ENCODE measurements at regions not wholly inside any gene's neighbourhood (a gene's known extent, or its start where the extent isn't known, plus 50 kb on each side); places are given as distances from the start of the nearest gene placed in this dataset.

GRCh38 chrX:141989134-141989533, 85.4 kb downstream of the MAGEC1 start:
- H3K27ac ChIP-seq (ENCODE audit: low read length), result peak overlapping the region; percentile 74

GRCh38 chrX:141982296-141982695, 78.6 kb downstream of the MAGEC1 start:
- H3K4me1 ChIP-seq (ENCODE audit: control insufficient read depth, insufficient read depth, low read length), result no peaks in the 10 kb centered on the region
- TF ChIP-seq, protein P1, sequence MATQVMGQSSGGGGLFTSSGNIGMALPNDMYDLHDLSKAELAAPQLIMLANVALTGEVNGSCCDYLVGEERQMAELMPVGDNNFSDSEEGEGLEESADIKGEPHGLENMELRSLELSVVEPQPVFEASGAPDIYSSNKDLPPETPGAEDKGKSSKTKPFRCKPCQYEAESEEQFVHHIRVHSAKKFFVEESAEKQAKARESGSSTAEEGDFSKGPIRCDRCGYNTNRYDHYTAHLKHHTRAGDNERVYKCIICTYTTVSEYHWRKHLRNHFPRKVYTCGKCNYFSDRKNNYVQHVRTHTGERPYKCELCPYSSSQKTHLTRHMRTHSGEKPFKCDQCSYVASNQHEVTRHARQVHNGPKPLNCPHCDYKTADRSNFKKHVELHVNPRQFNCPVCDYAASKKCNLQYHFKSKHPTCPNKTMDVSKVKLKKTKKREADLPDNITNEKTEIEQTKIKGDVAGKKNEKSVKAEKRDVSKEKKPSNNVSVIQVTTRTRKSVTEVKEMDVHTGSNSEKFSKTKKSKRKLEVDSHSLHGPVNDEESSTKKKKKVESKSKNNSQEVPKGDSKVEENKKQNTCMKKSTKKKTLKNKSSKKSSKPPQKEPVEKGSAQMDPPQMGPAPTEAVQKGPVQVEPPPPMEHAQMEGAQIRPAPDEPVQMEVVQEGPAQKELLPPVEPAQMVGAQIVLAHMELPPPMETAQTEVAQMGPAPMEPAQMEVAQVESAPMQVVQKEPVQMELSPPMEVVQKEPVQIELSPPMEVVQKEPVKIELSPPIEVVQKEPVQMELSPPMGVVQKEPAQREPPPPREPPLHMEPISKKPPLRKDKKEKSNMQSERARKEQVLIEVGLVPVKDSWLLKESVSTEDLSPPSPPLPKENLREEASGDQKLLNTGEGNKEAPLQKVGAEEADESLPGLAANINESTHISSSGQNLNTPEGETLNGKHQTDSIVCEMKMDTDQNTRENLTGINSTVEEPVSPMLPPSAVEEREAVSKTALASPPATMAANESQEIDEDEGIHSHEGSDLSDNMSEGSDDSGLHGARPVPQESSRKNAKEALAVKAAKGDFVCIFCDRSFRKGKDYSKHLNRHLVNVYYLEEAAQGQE (IDR thresholded peaks at IDR 0.05; ENCODE audit: insufficient read depth in 1 of 2, low read depth in 2 of 2, low read length in 1 of 2), result no peak
- TF ChIP-seq SIN3A (IDR thresholded peaks at IDR 0.05; ENCODE audit: borderline replicate concordance, insufficient read depth, low read depth, low read length) (no peak), TCF7L2 (IDR thresholded peaks at IDR 0.05; ENCODE audit: low read depth, low read length) (no peak), POLR2AphosphoS5 (IDR thresholded peaks at IDR 0.05; ENCODE audit: low read depth, low read length) (no peak)
- TF ChIP-seq, protein P2, sequence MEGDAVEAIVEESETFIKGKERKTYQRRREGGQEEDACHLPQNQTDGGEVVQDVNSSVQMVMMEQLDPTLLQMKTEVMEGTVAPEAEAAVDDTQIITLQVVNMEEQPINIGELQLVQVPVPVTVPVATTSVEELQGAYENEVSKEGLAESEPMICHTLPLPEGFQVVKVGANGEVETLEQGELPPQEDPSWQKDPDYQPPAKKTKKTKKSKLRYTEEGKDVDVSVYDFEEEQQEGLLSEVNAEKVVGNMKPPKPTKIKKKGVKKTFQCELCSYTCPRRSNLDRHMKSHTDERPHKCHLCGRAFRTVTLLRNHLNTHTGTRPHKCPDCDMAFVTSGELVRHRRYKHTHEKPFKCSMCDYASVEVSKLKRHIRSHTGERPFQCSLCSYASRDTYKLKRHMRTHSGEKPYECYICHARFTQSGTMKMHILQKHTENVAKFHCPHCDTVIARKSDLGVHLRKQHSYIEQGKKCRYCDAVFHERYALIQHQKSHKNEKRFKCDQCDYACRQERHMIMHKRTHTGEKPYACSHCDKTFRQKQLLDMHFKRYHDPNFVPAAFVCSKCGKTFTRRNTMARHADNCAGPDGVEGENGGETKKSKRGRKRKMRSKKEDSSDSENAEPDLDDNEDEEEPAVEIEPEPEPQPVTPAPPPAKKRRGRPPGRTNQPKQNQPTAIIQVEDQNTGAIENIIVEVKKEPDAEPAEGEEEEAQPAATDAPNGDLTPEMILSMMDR (IDR thresholded peaks at IDR 0.05), result no peak
- in situ Hi-C loops (cut with HindIII; ENCODE audit: low pct_unique_long_range_greater_than_20kb, low sequenced_read_pairs), result no loop called here

More at GRCh38 chrX:141989134-141989533, 85.4 kb downstream of the MAGEC1 start:
- Histone ChIP-seq H3K4me1 (ENCODE audit: control insufficient read depth, insufficient read depth, low read length) (0 out of 2 replicates have a peak, but pooled peaks cover 6% of the 10 kb centered on the region), H3K27me3 (ENCODE audit: control insufficient read depth, insufficient read depth, low read length) (no peaks in the 10 kb centered on the region), H3K9me3 (ENCODE audit: control insufficient read depth, insufficient read depth, low read depth, low read length) (no peaks in the 10 kb centered on the region), H3K4me3 (ENCODE audit: low read depth in 2 of 2, low read length in 2 of 2) (peak overlapping the region in 1 of 2 experiments; percentile 20; a peak in 1 of 4 replicates), H3K36me3 (ENCODE audit: control insufficient read depth, insufficient read depth, low read length) (no peaks in the 10 kb centered on the region)
- in situ Hi-C loops (cut with HindIII; ENCODE audit: low pct_unique_long_range_greater_than_20kb, low sequenced_read_pairs) (no loop called here), intact Hi-C loops (cut with micrococcal nuclease; ENCODE audit: unreplicated experiment) (no loop called here)
- BruUV-seq (replicated peaks), result no TSS peak
- ChIA-PET CTCF (no interaction called here), POLR2A (no interaction called here)
- DNase-seq (ENCODE audit: low read depth, low spot score) (no peak), ATAC-seq (peak; percentile 86)
- TF ChIP-seq POLR2AphosphoS5 (IDR thresholded peaks at IDR 0.05; ENCODE audit: low read depth, low read length), result peak; percentile 55; the same call in 1 of the 2 replicates
- peak; percentile 51; the same call in 1 of the 2 replicates for TF ChIP-seq TCF7L2 (IDR thresholded peaks at IDR 0.05; ENCODE audit: low read depth, low read length)
- no peak for TF ChIP-seq SIN3A (IDR thresholded peaks at IDR 0.05; ENCODE audit: borderline replicate concordance, insufficient read depth, low read depth, low read length)
- TF ChIP-seq, protein P1 (IDR thresholded peaks at IDR 0.05; ENCODE audit: insufficient read depth in 1 of 2, low read depth in 2 of 2, low read length in 1 of 2), result no peak
- TF ChIP-seq, protein P2 (IDR thresholded peaks at IDR 0.05), result no peak

More at GRCh38 chrX:141982296-141982695, 78.6 kb downstream of the MAGEC1 start:
- Histone ChIP-seq H3K27ac (ENCODE audit: low read length) (no peak overlapping the region; the same call in 1 of the 2 replicates), H3K4me3 (ENCODE audit: low read depth in 2 of 2, low read length in 2 of 2) (no peak overlapping the region), H3K36me3 (ENCODE audit: control insufficient read depth, insufficient read depth, low read length) (no peaks in the 10 kb centered on the region), H3K9me3 (ENCODE audit: control insufficient read depth, insufficient read depth, low read depth, low read length) (no peaks in the 10 kb centered on the region), H3K27me3 (ENCODE audit: control insufficient read depth, insufficient read depth, low read length) (no peaks in the 10 kb centered on the region)
- intact Hi-C loops (cut with micrococcal nuclease; ENCODE audit: unreplicated experiment), result no loop called here
- ChIA-PET POLR2A (no interaction called here), CTCF (no interaction called here)
- DNase-seq (ENCODE audit: low read depth, low spot score) (no peak), ATAC-seq (no peak)
- BruUV-seq (replicated peaks), result no TSS peak

Measured in Panc1 (cell line).